Activated CD4-positive, CD25-positive, alpha-beta regulatory T cell (primary cell): ENCODE measurements at regions not wholly inside any gene's neighbourhood (a gene's known extent, or its start where the extent isn't known, plus 50 kb on each side); places are given as distances from the start of the nearest gene placed in this dataset.

Experiments used
- DNase-seq, 4 experiments: peaks; one replicate each; lab custom pipeline; 2025; lab: John Stamatoyannopoulos, UW

- no peak for DNase-seq
Observed at GRCh38 chr13:26941345-26942174, 181.0 kb upstream of the GPR12 start.

- no peak for DNase-seq
Observed at GRCh38 chr13:26934096-26934495, 173.5 kb upstream of the GPR12 start.

GRCh38 chr13:26932465-26932864, 171.9 kb upstream of the GPR12 start:
- DNase-seq = no peak

GRCh38 chr13:26929971-26930730, 169.6 kb upstream of the GPR12 start:
- peak; percentile 28 to 59 (median 44) for DNase-seq

- DNase-seq = no peak
Observed at GRCh38 chr13:26927511-26927910, 166.9 kb upstream of the GPR12 start.

GRCh38 chr13:26926371-26926770, 165.8 kb upstream of the GPR12 start:
- DNase-seq = no peak

GRCh38 chr13:26923824-26924605, 163.4 kb upstream of the GPR12 start:
- no peak for DNase-seq

GRCh38 chr13:26921918-26922317, 161.3 kb upstream of the GPR12 start:
- DNase-seq = no peak

- no peak for DNase-seq
Observed at GRCh38 chr13:26920614-26921355, 160.2 kb upstream of the GPR12 start.

- no peak for DNase-seq
Observed at GRCh38 chr13:26919732-26920131, 159.1 kb upstream of the GPR12 start.

- no peak for DNase-seq
Observed at GRCh38 chr13:26919311-26919710, 158.7 kb upstream of the GPR12 start.

- no peak for DNase-seq
Observed at GRCh38 chr13:26914624-26915023, 154.0 kb upstream of the GPR12 start.

GRCh38 chr13:26914148-26914547, 153.6 kb upstream of the GPR12 start:
- DNase-seq = no peak

- no peak for DNase-seq
Observed at GRCh38 chr13:26910754-26911465, 150.3 kb upstream of the GPR12 start.

GRCh38 chr13:26909477-26909876, 148.9 kb upstream of the GPR12 start:
- no peak for DNase-seq

- no peak for DNase-seq
Observed at GRCh38 chr13:26908126-26908525, 147.5 kb upstream of the GPR12 start.

- no peak for DNase-seq
Observed at GRCh38 chr13:26899202-26899601, 138.6 kb upstream of the GPR12 start.

- no peak for DNase-seq
Observed at GRCh38 chr13:26897706-26898550, 137.3 kb upstream of the GPR12 start.

GRCh38 chr13:26896986-26897668, 136.5 kb upstream of the GPR12 start:
- DNase-seq = no peak
